PFSK-1 (cell line): ENCODE measurements at regions not wholly inside any gene's neighbourhood (a gene's known extent, or its start where the extent isn't known, plus 50 kb on each side); places are given as distances from the start of the nearest gene placed in this dataset.

Experiments
- FOXP2 ChIP-seq: optimal IDR thresholded peaks from 2 replicates; pipeline ENCODE3; 2011; ENCODE audit warnings: borderline replicate concordance, control low read depth, inconsistent platforms; ENCODE audit not compliant: insufficient read depth; ENCODE audit errors: extremely low read length, extremely low read depth
- POLR2AphosphoS5 ChIP-seq: IDR thresholded peaks from 2 replicates; pipeline ENCODE4 v1.6.1; 2012; ENCODE audit warnings: low read depth, mild to moderate bottlenecking, control low read depth, low read length, moderate library complexity
- SIN3A ChIP-seq: IDR thresholded peaks from 2 replicates; pipeline ENCODE4 v1.6.1; 2012; ENCODE audit warnings: mild to moderate bottlenecking, low read length, moderate library complexity, borderline replicate concordance; ENCODE audit not compliant: insufficient read depth
- TAF1 ChIP-seq: IDR thresholded peaks from 2 replicates; pipeline ENCODE4 v1.6.1; 2012; ENCODE audit warnings: low read length, control low read depth, borderline replicate concordance; ENCODE audit not compliant: insufficient read depth
- TF ChIP-seq, protein P1 (sequence below), 2 experiments: IDR thresholded peaks; 2 replicates each; pipeline versions ENCODE4 v1.6.1 to v1.8.0; 2011 to 2012; ENCODE audit warnings: low read depth in 2 of 2, low read length in 2 of 2, control low read depth in 1 of 2, inconsistent platforms in 1 of 2, mild to moderate bottlenecking in 1 of 2, moderate library complexity in 1 of 2; ENCODE audit not compliant: insufficient read depth in 1 of 2

GRCh38 chr21:16928439-16928838, 584.4 kb upstream of the CXADR start:
- no peak for TF ChIP-seq POLR2AphosphoS5
- TF ChIP-seq, protein P1, sequence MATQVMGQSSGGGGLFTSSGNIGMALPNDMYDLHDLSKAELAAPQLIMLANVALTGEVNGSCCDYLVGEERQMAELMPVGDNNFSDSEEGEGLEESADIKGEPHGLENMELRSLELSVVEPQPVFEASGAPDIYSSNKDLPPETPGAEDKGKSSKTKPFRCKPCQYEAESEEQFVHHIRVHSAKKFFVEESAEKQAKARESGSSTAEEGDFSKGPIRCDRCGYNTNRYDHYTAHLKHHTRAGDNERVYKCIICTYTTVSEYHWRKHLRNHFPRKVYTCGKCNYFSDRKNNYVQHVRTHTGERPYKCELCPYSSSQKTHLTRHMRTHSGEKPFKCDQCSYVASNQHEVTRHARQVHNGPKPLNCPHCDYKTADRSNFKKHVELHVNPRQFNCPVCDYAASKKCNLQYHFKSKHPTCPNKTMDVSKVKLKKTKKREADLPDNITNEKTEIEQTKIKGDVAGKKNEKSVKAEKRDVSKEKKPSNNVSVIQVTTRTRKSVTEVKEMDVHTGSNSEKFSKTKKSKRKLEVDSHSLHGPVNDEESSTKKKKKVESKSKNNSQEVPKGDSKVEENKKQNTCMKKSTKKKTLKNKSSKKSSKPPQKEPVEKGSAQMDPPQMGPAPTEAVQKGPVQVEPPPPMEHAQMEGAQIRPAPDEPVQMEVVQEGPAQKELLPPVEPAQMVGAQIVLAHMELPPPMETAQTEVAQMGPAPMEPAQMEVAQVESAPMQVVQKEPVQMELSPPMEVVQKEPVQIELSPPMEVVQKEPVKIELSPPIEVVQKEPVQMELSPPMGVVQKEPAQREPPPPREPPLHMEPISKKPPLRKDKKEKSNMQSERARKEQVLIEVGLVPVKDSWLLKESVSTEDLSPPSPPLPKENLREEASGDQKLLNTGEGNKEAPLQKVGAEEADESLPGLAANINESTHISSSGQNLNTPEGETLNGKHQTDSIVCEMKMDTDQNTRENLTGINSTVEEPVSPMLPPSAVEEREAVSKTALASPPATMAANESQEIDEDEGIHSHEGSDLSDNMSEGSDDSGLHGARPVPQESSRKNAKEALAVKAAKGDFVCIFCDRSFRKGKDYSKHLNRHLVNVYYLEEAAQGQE (IDR thresholded peaks at IDR 0.05; ENCODE audit: insufficient read depth in 1 of 2, low read depth in 2 of 2, low read length in 2 of 2) = no peak
- TF ChIP-seq TAF1 = no peak
- TF ChIP-seq SIN3A = no peak
- TF ChIP-seq FOXP2 = no peak

DNA sequence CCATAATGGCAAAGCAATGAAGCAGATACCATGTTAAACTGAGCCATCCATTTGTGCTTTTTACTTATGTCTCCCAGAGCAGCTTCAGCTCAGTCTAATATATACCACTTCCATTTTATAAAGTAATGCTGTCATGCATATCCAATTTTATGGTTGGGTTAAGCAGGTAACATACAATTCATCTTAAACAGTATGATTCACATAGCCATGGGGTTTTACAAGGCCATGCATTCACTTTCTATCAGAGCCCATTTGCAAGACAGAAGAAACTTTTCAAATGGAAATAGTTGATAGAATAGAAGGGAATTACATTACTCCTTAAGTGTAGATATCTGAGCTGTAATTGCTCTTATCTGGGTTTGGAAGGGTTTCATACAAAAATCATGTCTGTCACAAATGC, 580.5 kb upstream of the CXADR start:
- no peak for TF ChIP-seq POLR2AphosphoS5
- no peak for TF ChIP-seq SIN3A
- TF ChIP-seq FOXP2 = no peak
- TF ChIP-seq TAF1 = no peak
- TF ChIP-seq, protein P1 (IDR thresholded peaks at IDR 0.05; ENCODE audit: insufficient read depth in 1 of 2, low read depth in 2 of 2, low read length in 2 of 2) = no peak

DNA sequence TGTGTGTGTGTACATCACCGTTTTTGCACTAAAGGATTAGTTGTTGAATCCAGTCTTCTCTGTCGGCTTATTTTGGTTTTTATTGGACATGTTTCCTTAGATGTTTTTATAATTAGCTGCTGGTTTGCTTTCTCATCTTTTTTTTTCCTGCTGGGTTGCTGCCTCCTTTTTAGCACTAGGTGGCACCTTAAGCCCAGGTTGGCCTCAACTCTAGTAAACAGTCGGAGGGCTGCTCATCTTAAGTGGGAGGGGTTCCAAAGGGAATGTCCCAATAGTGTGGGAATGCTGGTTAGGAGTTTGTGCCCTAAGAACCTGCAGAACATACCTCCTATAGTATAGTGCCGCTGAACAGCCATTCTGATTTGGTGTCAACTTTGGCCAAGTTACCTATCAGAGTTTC, 570.1 kb upstream of the CXADR start:
- TF ChIP-seq POLR2AphosphoS5 = no peak
- TF ChIP-seq TAF1 = no peak
- TF ChIP-seq FOXP2 = no peak
- no peak for TF ChIP-seq SIN3A
- TF ChIP-seq, protein P1 (IDR thresholded peaks at IDR 0.05; ENCODE audit: insufficient read depth in 1 of 2, low read depth in 2 of 2, low read length in 2 of 2) = no peak

GRCh38 chr21:16943231-16943630, 569.6 kb upstream of the CXADR start:
- no peak for TF ChIP-seq FOXP2
- TF ChIP-seq POLR2AphosphoS5 = no peak
- TF ChIP-seq, protein P1 (IDR thresholded peaks at IDR 0.05; ENCODE audit: insufficient read depth in 1 of 2, low read depth in 2 of 2, low read length in 2 of 2) = no peak
- TF ChIP-seq TAF1 = no peak
- no peak for TF ChIP-seq SIN3A

DNA sequence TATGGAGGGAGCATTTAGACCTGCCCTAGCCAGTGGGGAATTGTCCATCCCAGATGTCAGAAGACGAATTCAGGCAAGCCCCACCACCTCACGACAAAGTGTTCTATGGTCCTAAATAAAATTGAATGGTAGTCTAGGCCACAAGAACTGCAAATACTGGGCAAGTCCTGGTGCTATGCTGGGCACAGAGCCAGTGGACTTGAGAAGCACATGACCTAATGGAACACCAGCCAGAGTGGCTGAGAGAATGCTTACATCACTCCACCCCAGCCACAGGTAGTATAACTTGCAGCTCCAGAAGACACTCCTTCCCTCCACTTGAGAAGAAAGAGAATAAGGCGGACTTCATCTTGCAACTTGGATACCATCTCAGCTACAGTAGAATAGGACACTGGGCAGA, 567.3 kb upstream of the CXADR start:
- TF ChIP-seq, protein P1 (IDR thresholded peaks at IDR 0.05; ENCODE audit: insufficient read depth in 1 of 2, low read depth in 2 of 2, low read length in 2 of 2) = no peak
- TF ChIP-seq TAF1 (no peak), POLR2AphosphoS5 (no peak), FOXP2 (no peak), SIN3A (no peak)
